ENCODE measurements at regions not wholly inside any gene's neighbourhood (a gene's known extent, or its start where the extent isn't known, plus 50 kb on each side); places are given as distances from the start of the nearest gene placed in this dataset.

GRCh38 chr2:3944841-3945240 lies 241.5 kb downstream of the DCDC2C start:
- POLR2A ChIA-PET = no interaction called here
- H3K27me3 Mint-ChIP-seq = no peaks in the 10 kb centered on the region
- no peak for DNase-seq
- H3K36me3 Mint-ChIP-seq = no peaks in the 10 kb centered on the region
- no peak overlapping the region for H3K4me3 Mint-ChIP-seq
- H3K4me1 Mint-ChIP-seq (ENCODE audit: low read depth) = no peaks in the 10 kb centered on the region
- no peak overlapping the region for H3K27ac Mint-ChIP-seq
- H3K9me3 Mint-ChIP-seq = peaks cover 2% of the 10 kb centered on the region
- intact Hi-C loops (cut with micrococcal nuclease) = no loop called here
- CTCF ChIA-PET = interaction anchor here (1.0 kb wide), 1 partner anchor 14 kb away, joined by 3 read pairs; no protein-coding TSS in a partner anchor

- H3K36me3 Mint-ChIP-seq = no peaks in the 10 kb centered on the region
Observed at GRCh38 chr2:3948191-3948590, 244.8 kb downstream of the DCDC2C start.

GRCh38 chr2:3951131-3951954 lies 248.0 kb downstream of the DCDC2C start:
- intact Hi-C loops (cut with micrococcal nuclease) = no loop called here
- Mint-ChIP-seq H3K4me1 (ENCODE audit: low read depth) (no peaks in the 10 kb centered on the region), H3K27ac (no peak overlapping the region), H3K9me3 (peaks cover 6% of the 10 kb centered on the region), H3K27me3 (no peaks in the 10 kb centered on the region), H3K4me3 (no peak overlapping the region), H3K36me3 (no peaks in the 10 kb centered on the region)
- ChIA-PET CTCF (no interaction called here), POLR2A (no interaction called here)
- DNase-seq = no peak

More at GRCh38 chr2:3948191-3948590, 244.8 kb downstream of the DCDC2C start:
- no peak overlapping the region for H3K4me3 Mint-ChIP-seq
- no peaks in the 10 kb centered on the region for H3K27me3 Mint-ChIP-seq
- no peak for DNase-seq
- H3K9me3 Mint-ChIP-seq = peaks cover 8% of the 10 kb centered on the region
- H3K4me1 Mint-ChIP-seq (ENCODE audit: low read depth) = no peaks in the 10 kb centered on the region
- POLR2A ChIA-PET = no interaction called here
- intact Hi-C loops (cut with micrococcal nuclease) = no loop called here
- no peak overlapping the region for H3K27ac Mint-ChIP-seq
- CTCF ChIA-PET = no interaction called here

- H3K36me3 Mint-ChIP-seq = no peaks in the 10 kb centered on the region
- CTCF ChIA-PET = no interaction called here
- POLR2A ChIA-PET = no interaction called here
- intact Hi-C loops (cut with micrococcal nuclease) = no loop called here
- no peak for DNase-seq
- H3K9me3 Mint-ChIP-seq = peaks cover 6% of the 10 kb centered on the region
- H3K27me3 Mint-ChIP-seq = no peaks in the 10 kb centered on the region
- no peak overlapping the region for H3K4me3 Mint-ChIP-seq
- H3K4me1 Mint-ChIP-seq (ENCODE audit: low read depth) = no peaks in the 10 kb centered on the region
- H3K27ac Mint-ChIP-seq = no peak overlapping the region
Observed at GRCh38 chr2:3952866-3953516, 249.6 kb downstream of the DCDC2C start.

- Mint-ChIP-seq H3K36me3 (no peaks in the 10 kb centered on the region), H3K4me1 (ENCODE audit: low read depth) (no peaks in the 10 kb centered on the region), H3K27me3 (no peaks in the 10 kb centered on the region), H3K27ac (no peak overlapping the region), H3K4me3 (no peak overlapping the region), H3K9me3 (peaks cover 6% of the 10 kb centered on the region)
- ChIA-PET CTCF (no interaction called here), POLR2A (no interaction called here)
- DNase-seq = no peak
- intact Hi-C loops (cut with micrococcal nuclease) = no loop called here
Observed at GRCh38 chr2:3954261-3954660, 250.9 kb downstream of the DCDC2C start.

GRCh38 chr2:3956406-3956805 lies 253.0 kb downstream of the DCDC2C start:
- intact Hi-C loops (cut with micrococcal nuclease) = loop anchor here (5.0 kb wide), 1 partner anchor 1411 kb away; no protein-coding TSS in a partner anchor
- POLR2A ChIA-PET = interaction anchor here (0.6 kb wide), 1 partner anchor 472 kb away, joined by 3 read pairs; no protein-coding TSS in a partner anchor

GRCh38 chr2:3956892-3957291 lies 253.5 kb downstream of the DCDC2C start:
- no peaks in the 10 kb centered on the region for H3K4me1 Mint-ChIP-seq (ENCODE audit: low read depth)

More at GRCh38 chr2:3956406-3956805, 253.0 kb downstream of the DCDC2C start:
- Mint-ChIP-seq H3K36me3 (no peaks in the 10 kb centered on the region), H3K4me1 (ENCODE audit: low read depth) (no peaks in the 10 kb centered on the region), H3K4me3 (no peak overlapping the region), H3K27me3 (no peaks in the 10 kb centered on the region), H3K9me3 (peaks cover 4% of the 10 kb centered on the region), H3K27ac (no peak overlapping the region)
- no peak for DNase-seq
- CTCF ChIA-PET = no interaction called here

GRCh38 chr2:3958465-3958864 lies 255.1 kb downstream of the DCDC2C start:
- no peaks in the 10 kb centered on the region for H3K4me1 Mint-ChIP-seq (ENCODE audit: low read depth)
- ChIA-PET POLR2A (no interaction called here), CTCF (interaction anchor here (1.4 kb wide), 1 partner anchor 1407 kb away, joined by 4 read pairs; no protein-coding TSS in a partner anchor)
- no peak for DNase-seq
- no peak overlapping the region for H3K27ac Mint-ChIP-seq
- H3K27me3 Mint-ChIP-seq = no peaks in the 10 kb centered on the region
- intact Hi-C loops (cut with micrococcal nuclease) = loop anchor here (5.0 kb wide), 1 partner anchor 1409 kb away; no protein-coding TSS in a partner anchor
- no peaks in the 10 kb centered on the region for H3K36me3 Mint-ChIP-seq
- no peaks in the 10 kb centered on the region for H3K9me3 Mint-ChIP-seq
- H3K4me3 Mint-ChIP-seq = no peak overlapping the region

More at GRCh38 chr2:3956892-3957291, 253.5 kb downstream of the DCDC2C start:
- Mint-ChIP-seq H3K4me3 (no peak overlapping the region), H3K36me3 (no peaks in the 10 kb centered on the region), H3K27me3 (no peaks in the 10 kb centered on the region), H3K27ac (no peak overlapping the region), H3K9me3 (peaks cover under 1% of the 10 kb centered on the region)
- intact Hi-C loops (cut with micrococcal nuclease) = loop anchor here (5.0 kb wide), 1 partner anchor 1410 kb away; no protein-coding TSS in a partner anchor
- ChIA-PET CTCF (no interaction called here), POLR2A (no interaction called here)
- DNase-seq = no peak

- no peak overlapping the region for H3K4me3 Mint-ChIP-seq
- ChIA-PET POLR2A (no interaction called here), CTCF (interaction anchor here (0.6 to 1.4 kb wide), 5 partner anchors 15 to 1407 kb away, joined by 3 to 4 read pairs (median 3); no protein-coding TSS in a partner anchor)
- no peaks in the 10 kb centered on the region for H3K27me3 Mint-ChIP-seq
- no peak for DNase-seq
- no peaks in the 10 kb centered on the region for H3K36me3 Mint-ChIP-seq
- no peaks in the 10 kb centered on the region for H3K4me1 Mint-ChIP-seq (ENCODE audit: low read depth)
- intact Hi-C loops (cut with micrococcal nuclease) = loop anchor here (5.0 kb wide), 1 partner anchor 1408 kb away; no protein-coding TSS in a partner anchor
- no peaks in the 10 kb centered on the region for H3K9me3 Mint-ChIP-seq
- no peak overlapping the region for H3K27ac Mint-ChIP-seq
Observed at GRCh38 chr2:3958969-3959368, 255.6 kb downstream of the DCDC2C start.

GRCh38 chr2:3959372-3959771 lies 256.0 kb downstream of the DCDC2C start:
- no peak overlapping the region for H3K4me3 Mint-ChIP-seq

GRCh38 chr2:3960106-3960505 lies 256.7 kb downstream of the DCDC2C start:
- intact Hi-C loops (cut with micrococcal nuclease) = no loop called here
- no peaks in the 10 kb centered on the region for H3K27me3 Mint-ChIP-seq

More at GRCh38 chr2:3959372-3959771, 256.0 kb downstream of the DCDC2C start:
- DNase-seq = no peak
- intact Hi-C loops (cut with micrococcal nuclease) = loop anchor here (5.0 kb wide), 1 partner anchor 1408 kb away; no protein-coding TSS in a partner anchor
- CTCF ChIA-PET = interaction anchor here (0.6 to 1.4 kb wide), 5 partner anchors 15 to 1406 kb away, joined by 3 to 4 read pairs (median 3); no protein-coding TSS in a partner anchor
- POLR2A ChIA-PET = no interaction called here
- no peaks in the 10 kb centered on the region for H3K4me1 Mint-ChIP-seq (ENCODE audit: low read depth)
- H3K27me3 Mint-ChIP-seq = no peaks in the 10 kb centered on the region
- no peaks in the 10 kb centered on the region for H3K9me3 Mint-ChIP-seq
- no peak overlapping the region for H3K27ac Mint-ChIP-seq
- no peaks in the 10 kb centered on the region for H3K36me3 Mint-ChIP-seq

GRCh38 chr2:3962719-3963118 lies 259.3 kb downstream of the DCDC2C start:
- Mint-ChIP-seq H3K27ac (no peak overlapping the region), H3K27me3 (no peaks in the 10 kb centered on the region), H3K4me1 (ENCODE audit: low read depth) (no peaks in the 10 kb centered on the region), H3K4me3 (no peak overlapping the region), H3K36me3 (no peaks in the 10 kb centered on the region), H3K9me3 (no peaks in the 10 kb centered on the region)
- POLR2A ChIA-PET = no interaction called here
- CTCF ChIA-PET = no interaction called here
- no peak for DNase-seq
- intact Hi-C loops (cut with micrococcal nuclease) = no loop called here

More at GRCh38 chr2:3960106-3960505, 256.7 kb downstream of the DCDC2C start:
- H3K27ac Mint-ChIP-seq = no peak overlapping the region
- POLR2A ChIA-PET = no interaction called here
- DNase-seq = no peak
- CTCF ChIA-PET = interaction anchor here (1.4 kb wide), 1 partner anchor 1406 kb away, joined by 4 read pairs; no protein-coding TSS in a partner anchor
- no peak overlapping the region for H3K4me3 Mint-ChIP-seq
- H3K9me3 Mint-ChIP-seq = no peaks in the 10 kb centered on the region
- no peaks in the 10 kb centered on the region for H3K36me3 Mint-ChIP-seq
- no peaks in the 10 kb centered on the region for H3K4me1 Mint-ChIP-seq (ENCODE audit: low read depth)

Measured in activated CD4-positive, alpha-beta memory T cell treated with anti-CD3 and anti-CD28 coated beads for 36 hours (primary cell).